ENCODE measurements at regions not wholly inside any gene's neighbourhood (a gene's known extent, or its start where the extent isn't known, plus 50 kb on each side); places are given as distances from the start of the nearest gene placed in this dataset.
A peak's percentile ranks its signal among the peaks of the same experiment; 100 is the strongest.
"Not testable (repeated sequence)": the region's sequence is repeated elsewhere in the genome, so short reads cannot be mapped to it uniquely, and the experiment has no call there.

- DNase-seq, result no peak
Measured at GRCh38 chr3:152671446-152672319, 163.2 kb upstream of the P2RY1 start.

GRCh38 chr3:152672320-152672649 is 162.6 kb upstream of the P2RY1 start:
- DNase-seq, result no peak

- DNase-seq, result peak in 1 of 2 donors; percentile 36
Measured at GRCh38 chr3:152676810-152677379, 158.0 kb upstream of the P2RY1 start.

GRCh38 chr3:152677491-152677890 is 157.4 kb upstream of the P2RY1 start:
- DNase-seq, result no peak

- DNase-seq, result no peak
Measured at GRCh38 chr3:152682477-152682876, 152.5 kb upstream of the P2RY1 start.

- DNase-seq, result no peak
Measured at GRCh38 chr3:152683521-152683999, 151.4 kb upstream of the P2RY1 start.

- no peak for DNase-seq
Measured at GRCh38 chr3:152684279-152684678, 150.7 kb upstream of the P2RY1 start.

- no peak for DNase-seq
Measured at GRCh38 chr3:152688313-152688712, 146.6 kb upstream of the P2RY1 start.

GRCh38 chr3:152692326-152692725 is 142.6 kb upstream of the P2RY1 start:
- DNase-seq, result not testable (repeated sequence)

GRCh38 chr3:152693521-152694250 is 141.2 kb upstream of the P2RY1 start:
- not testable (repeated sequence) for DNase-seq

GRCh38 chr3:152695840-152696239 is 139.1 kb upstream of the P2RY1 start:
- no peak for DNase-seq

GRCh38 chr3:152696962-152697361 is 138.0 kb upstream of the P2RY1 start:
- DNase-seq, result no peak

- DNase-seq, result no peak
Measured at GRCh38 chr3:152703245-152703890, 131.6 kb upstream of the P2RY1 start.

GRCh38 chr3:152706991-152707713 is 127.8 kb upstream of the P2RY1 start:
- no peak for DNase-seq

- no peak for DNase-seq
Measured at GRCh38 chr3:152709659-152710058, 125.3 kb upstream of the P2RY1 start.

- DNase-seq, result no peak
Measured at GRCh38 chr3:152710549-152710948, 124.4 kb upstream of the P2RY1 start.

GRCh38 chr3:152713989-152714388 is 120.9 kb upstream of the P2RY1 start:
- DNase-seq, result no peak

- no peak for DNase-seq
Measured at GRCh38 chr3:152714507-152714906, 120.4 kb upstream of the P2RY1 start.

GRCh38 chr3:152717252-152717651 is 117.7 kb upstream of the P2RY1 start:
- no peak for DNase-seq

GRCh38 chr3:152718810-152719209 is 116.1 kb upstream of the P2RY1 start:
- DNase-seq, result no peak

- no peak for DNase-seq
Measured at GRCh38 chr3:152719264-152719663, 115.7 kb upstream of the P2RY1 start.

- no peak for DNase-seq
Measured at GRCh38 chr3:152720951-152721718, 113.8 kb upstream of the P2RY1 start.
